ENCODE measurements at regions not wholly inside any gene's neighbourhood (a gene's known extent, or its start where the extent isn't known, plus 50 kb on each side); places are given as distances from the start of the nearest gene placed in this dataset.

- TF ChIP-seq, protein P1, sequence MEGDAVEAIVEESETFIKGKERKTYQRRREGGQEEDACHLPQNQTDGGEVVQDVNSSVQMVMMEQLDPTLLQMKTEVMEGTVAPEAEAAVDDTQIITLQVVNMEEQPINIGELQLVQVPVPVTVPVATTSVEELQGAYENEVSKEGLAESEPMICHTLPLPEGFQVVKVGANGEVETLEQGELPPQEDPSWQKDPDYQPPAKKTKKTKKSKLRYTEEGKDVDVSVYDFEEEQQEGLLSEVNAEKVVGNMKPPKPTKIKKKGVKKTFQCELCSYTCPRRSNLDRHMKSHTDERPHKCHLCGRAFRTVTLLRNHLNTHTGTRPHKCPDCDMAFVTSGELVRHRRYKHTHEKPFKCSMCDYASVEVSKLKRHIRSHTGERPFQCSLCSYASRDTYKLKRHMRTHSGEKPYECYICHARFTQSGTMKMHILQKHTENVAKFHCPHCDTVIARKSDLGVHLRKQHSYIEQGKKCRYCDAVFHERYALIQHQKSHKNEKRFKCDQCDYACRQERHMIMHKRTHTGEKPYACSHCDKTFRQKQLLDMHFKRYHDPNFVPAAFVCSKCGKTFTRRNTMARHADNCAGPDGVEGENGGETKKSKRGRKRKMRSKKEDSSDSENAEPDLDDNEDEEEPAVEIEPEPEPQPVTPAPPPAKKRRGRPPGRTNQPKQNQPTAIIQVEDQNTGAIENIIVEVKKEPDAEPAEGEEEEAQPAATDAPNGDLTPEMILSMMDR (conservative IDR thresholded peaks at IDR 0.05), result no peak
- TF ChIP-seq EZH2 (IDR thresholded peaks at IDR 0.05; ENCODE audit: low read depth), result no peak
These were observed 964.8 kb upstream of the SLIT2 start for GRCh38 chr4:19286924-19287323.

Data from PC-9 (cell line).